GM18498 (cell line): ENCODE measurements at regions not wholly inside any gene's neighbourhood (a gene's known extent, or its start where the extent isn't known, plus 50 kb on each side); places are given as distances from the start of the nearest gene placed in this dataset.

ENCODE experiments used
- ATAC-seq: cut with Tn5 transposase; IDR thresholded peaks from one replicate; pipeline ENCODE4 v1.9.1; 2021; ENCODE audit warnings: mild to moderate bottlenecking, moderate library complexity; ENCODE audit not compliant: unreplicated experiment

GRCh38 chr3:163018664-163019063 lies 1522.1 kb downstream of the OTOL1 start:
- no peak for ATAC-seq

DNA sequence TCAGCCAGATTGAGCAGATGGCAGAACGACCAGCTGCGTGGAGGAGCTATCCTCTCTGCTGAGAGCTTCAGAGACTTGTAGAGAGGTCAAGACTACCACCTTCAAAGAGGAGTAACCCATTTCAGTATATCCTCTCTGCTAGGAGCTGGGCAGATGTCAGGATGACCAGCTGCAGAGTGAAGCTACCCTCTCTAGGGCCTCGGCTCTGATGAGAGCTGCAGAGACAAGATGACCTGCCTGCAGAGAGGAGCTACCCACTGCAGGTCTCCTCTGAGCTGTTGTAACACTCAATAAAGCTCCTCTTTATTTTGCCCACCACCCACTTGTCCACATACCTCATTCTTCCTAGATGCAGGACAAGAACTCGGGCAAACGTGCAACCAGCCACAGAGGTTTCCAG lies 1522.7 kb downstream of the OTOL1 start:
- ATAC-seq = no peak

DNA sequence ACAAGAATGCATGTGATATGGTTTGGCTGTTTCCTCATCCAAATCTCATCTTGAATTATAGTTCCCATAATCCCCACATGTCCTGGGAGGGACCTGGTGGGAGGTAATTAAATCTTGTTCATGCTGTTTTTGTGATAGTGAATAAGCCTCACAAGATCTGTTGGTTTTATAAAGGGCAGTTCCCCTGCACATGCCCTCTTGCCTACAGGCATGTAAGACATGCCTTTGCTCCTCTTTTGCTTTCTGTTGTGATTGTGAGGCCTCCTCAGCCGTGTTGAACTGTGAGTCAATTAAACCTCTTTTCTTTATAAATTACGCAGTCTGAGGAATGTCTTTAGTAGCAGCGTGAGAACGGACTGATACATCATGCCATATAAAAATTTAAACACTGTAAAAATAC lies 1537.0 kb downstream of the OTOL1 start:
- ATAC-seq = no peak

DNA sequence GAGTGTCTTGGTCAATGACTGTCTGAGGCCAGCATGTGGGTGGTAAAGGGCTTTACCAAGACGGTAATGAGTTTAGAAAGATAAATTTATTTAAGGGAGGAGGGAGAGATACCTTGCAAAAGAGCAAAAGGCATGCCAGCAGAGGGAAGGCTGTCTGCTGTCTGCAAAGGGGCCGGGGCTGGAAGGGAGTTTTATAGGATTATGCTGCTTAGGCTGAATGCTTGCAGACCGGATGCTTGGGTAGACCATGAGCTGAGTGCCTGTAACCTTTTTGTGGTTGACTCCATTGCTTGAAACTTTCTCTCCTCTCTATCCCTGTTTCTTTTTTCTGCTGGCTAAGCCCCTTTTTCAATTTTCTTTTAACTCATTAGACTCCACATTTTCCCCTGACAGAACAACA lies 1543.0 kb downstream of the OTOL1 start:
- ATAC-seq = no peak

DNA sequence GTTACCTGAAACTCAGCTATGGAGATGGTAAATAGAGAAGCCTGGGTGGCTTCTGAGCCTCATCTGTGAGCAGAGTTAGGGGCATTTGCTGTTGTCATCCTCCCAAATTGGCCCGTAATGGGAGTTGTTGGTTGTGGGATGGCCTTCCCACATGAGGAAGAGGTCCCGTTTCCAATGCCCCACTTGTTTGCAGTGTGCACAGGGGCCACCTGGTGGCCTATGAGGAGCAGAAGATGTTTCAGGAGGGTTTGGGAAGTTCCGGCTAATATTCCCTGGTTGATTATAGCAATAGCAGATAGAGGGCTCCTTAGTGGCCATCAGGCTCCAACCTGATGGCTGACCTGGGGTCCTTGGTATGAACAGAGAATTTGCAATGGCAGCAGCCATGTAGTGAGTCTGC lies 1546.5 kb downstream of the OTOL1 start:
- no peak for ATAC-seq

GRCh38 chr3:163045945-163046344 lies 1549.3 kb downstream of the OTOL1 start:
- ATAC-seq = no peak

DNA sequence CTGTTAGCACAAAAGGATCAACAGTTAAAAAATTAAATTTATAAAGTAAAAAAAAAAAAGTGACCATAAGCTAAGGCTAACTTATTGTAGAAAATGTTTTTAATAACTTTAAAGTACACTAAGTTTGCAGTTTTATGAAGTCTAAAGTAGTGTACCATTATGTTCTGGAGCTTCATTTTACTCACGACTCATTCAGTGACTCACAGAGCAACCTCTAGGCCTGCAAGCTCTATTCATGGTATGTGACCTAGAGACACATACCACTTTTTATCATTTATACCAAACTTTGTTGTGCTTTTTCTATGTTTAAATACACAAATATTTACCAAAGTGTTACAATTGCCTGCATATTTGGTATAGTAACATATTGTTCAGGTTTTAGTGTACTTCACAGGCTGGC lies 1552.3 kb downstream of the OTOL1 start:
- ATAC-seq = no peak

- ATAC-seq = no peak
Measured at GRCh38 chr3:163056874-163057497, 1560.4 kb downstream of the OTOL1 start.

- ATAC-seq = no peak
Measured at GRCh38 chr3:163058031-163058854, 1561.6 kb downstream of the OTOL1 start.

GRCh38 chr3:163071713-163072112 lies 1575.1 kb downstream of the OTOL1 start:
- ATAC-seq = no peak
